Heart left ventricle (tissue), 13 donors: ENCODE measurements at regions not wholly inside any gene's neighbourhood (a gene's known extent, or its start where the extent isn't known, plus 50 kb on each side); places are given as distances from the start of the nearest gene placed in this dataset.

Source experiments
- POLR2A ChIP-seq, 2 donors: fragments of 450-650 bp; IDR thresholded peaks; one replicate each; pipeline ENCODE4 v1.6.1; 2017; ENCODE audit warnings: antibody characterized with exemption in 2 of 2, mild to moderate bottlenecking in 2 of 2, moderate library complexity in 2 of 2
- TF ChIP-seq, protein P1 (sequence below), 12 donors: fragments of 200-600 bp; sonication (generic) in 4 of 12; IDR thresholded peaks; one replicate each; pipeline versions ENCODE4 v1.5.0 to v1.8.0; 2018 to 2022; ENCODE audit warnings: antibody characterized with exemption in 12 of 12, mild to moderate bottlenecking in 5 of 12
- donor health status: ischemic (EF 13 %, LVEDD 7.1; RV severe dilation, severe dysfunction).
- donor health status: DM: no; HTN: yes; CAD: no.
- donor health status: DM: no; HTN: no; CAD: no.
- donor health status: ischemic (EF 25% LVEDD 6.9; RV normal size, moderate dysfunction).
- donor health status: ischemic (EF 25% LVEDD 5.7; RV mildly dilated, moderate dysfunction).
- donor health status: ischemic (EF 35%, LVEDD 5.7; RV mildly dilated, moderate dysfunction).
- donor health status: nonischemic (EF 11% LVEDD 7.7; RV severe dilation, severe dysfunction).
- donor health status: DM: yes; HTN: yes; CAD: no.
- donor health status: PGD.
- donor health status: ischemic (EF 29% LVEDD 5.4; RV normal size, mild dysfunction).
- donor health status: nonischemic (EF 23%, LVEDD 6.1; RV moderate dilation, normal function).

GRCh38 chr1:189350983-189351616, 1126.6 kb downstream of the BRINP3 start:
- no peak for TF ChIP-seq POLR2A (IDR thresholded peaks at IDR 0.05)
- TF ChIP-seq, protein P1, sequence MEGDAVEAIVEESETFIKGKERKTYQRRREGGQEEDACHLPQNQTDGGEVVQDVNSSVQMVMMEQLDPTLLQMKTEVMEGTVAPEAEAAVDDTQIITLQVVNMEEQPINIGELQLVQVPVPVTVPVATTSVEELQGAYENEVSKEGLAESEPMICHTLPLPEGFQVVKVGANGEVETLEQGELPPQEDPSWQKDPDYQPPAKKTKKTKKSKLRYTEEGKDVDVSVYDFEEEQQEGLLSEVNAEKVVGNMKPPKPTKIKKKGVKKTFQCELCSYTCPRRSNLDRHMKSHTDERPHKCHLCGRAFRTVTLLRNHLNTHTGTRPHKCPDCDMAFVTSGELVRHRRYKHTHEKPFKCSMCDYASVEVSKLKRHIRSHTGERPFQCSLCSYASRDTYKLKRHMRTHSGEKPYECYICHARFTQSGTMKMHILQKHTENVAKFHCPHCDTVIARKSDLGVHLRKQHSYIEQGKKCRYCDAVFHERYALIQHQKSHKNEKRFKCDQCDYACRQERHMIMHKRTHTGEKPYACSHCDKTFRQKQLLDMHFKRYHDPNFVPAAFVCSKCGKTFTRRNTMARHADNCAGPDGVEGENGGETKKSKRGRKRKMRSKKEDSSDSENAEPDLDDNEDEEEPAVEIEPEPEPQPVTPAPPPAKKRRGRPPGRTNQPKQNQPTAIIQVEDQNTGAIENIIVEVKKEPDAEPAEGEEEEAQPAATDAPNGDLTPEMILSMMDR (IDR thresholded peaks at IDR 0.05) = no peak
